GM21423 (cell line): ENCODE measurements at regions not wholly inside any gene's neighbourhood (a gene's known extent, or its start where the extent isn't known, plus 50 kb on each side); places are given as distances from the start of the nearest gene placed in this dataset.
"Not testable (repeated sequence)": the region's sequence is repeated elsewhere in the genome, so short reads cannot be mapped to it uniquely, and the experiment has no call there.

Experiments used
- ATAC-seq: cut with Tn5 transposase; IDR thresholded peaks from one replicate; pipeline ENCODE4 v1.9.1; 2021; ENCODE audit warnings: mild to moderate bottlenecking, moderate library complexity; ENCODE audit not compliant: unreplicated experiment

DNA sequence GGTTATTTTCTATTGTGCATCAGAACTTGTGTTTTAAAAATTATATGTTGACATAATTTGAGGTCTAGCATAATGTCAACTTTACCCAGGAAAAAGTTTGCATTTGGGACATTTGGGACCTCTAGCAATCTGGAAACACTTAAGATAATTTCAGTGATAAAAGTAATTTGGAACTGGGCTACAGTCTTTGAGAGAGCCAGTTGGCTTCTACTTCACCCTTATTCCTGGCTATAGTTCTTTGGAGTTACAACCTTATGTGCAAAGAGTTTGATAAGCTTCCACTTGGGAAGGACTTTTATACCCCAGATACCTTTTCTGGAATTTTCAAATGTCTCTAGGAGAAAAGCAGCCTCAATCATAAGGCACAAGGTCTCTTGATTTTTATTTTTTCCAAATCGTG, 139.3 kb downstream of the ARRDC3 start:
- ATAC-seq: no peak

DNA sequence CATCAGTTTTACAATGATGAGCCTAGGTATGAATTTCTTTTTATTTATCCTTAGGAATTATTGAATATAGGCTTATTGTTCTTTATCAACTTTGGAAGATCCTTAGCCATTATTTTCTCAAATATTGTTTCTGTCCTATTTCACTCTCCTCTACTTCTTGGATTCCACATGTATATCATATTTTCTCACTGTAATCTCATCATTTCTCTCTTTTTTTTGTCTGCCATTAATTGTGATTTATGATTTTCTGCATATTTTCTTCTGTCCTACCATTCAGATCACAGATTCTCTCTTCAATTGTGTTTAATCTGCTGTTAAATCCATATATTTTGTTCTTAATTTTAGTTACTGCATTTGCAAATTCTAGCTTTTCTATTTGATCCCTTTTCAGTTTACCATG, 139.8 kb downstream of the ARRDC3 start:
- no peak for ATAC-seq

DNA sequence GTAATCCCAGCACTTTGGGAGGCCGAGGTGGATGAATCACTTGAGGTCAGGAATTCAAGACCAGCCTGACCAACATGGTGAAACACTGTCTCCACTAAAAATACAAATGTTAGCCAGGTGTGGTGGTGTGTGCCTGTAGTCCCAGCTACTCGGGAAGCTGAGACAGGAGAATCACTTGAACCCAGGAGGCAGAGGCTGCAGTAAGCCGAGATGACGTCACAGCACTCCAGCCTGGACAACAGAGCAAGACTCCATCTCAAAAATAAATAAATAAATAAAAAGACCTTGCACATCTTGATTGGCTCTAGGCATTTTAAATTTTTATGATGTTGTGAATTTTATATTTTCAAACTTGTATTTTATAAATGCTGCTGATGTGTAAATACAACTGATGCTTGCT, 141.7 kb downstream of the ARRDC3 start:
- ATAC-seq: not testable (repeated sequence)

DNA sequence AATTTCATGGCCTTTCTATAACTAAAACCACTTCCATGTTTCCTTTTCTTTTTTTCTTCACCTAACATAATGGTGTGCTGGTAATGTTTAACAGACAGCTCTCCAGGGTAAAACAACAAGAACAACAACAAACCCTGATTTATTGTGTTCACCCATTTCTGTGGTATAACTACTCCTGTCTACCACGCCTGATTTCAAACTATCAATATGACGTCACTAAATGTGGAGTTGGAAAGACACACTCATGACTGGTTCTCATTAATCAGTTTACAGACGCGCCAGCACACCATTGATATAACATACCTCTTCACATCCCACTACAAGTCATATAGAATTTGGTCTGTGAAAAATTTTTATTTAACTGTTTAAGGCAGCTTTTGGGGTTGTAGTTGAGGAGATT, 142.9 kb downstream of the ARRDC3 start:
- ATAC-seq: no peak

DNA sequence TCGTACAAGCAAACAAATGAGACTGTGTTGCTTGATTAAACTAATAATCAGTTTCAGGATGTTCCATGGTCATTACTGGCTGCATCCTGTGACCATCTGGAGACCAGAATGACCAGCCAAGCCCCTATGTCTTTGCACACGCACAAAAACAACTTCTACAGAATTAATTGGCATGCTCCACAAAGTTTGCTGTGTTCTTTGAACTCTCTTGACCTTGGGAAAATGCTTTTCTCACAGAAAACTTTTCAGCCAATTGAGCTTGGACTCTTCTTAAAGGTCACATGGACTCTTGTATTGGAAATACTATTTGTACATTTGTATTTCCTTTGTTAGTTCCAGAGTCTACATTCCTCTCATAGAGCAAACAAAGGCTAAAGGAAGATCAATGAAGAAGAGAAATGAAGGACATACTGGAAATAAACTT, 147.8 kb downstream of the ARRDC3 start:
- ATAC-seq: no peak

DNA sequence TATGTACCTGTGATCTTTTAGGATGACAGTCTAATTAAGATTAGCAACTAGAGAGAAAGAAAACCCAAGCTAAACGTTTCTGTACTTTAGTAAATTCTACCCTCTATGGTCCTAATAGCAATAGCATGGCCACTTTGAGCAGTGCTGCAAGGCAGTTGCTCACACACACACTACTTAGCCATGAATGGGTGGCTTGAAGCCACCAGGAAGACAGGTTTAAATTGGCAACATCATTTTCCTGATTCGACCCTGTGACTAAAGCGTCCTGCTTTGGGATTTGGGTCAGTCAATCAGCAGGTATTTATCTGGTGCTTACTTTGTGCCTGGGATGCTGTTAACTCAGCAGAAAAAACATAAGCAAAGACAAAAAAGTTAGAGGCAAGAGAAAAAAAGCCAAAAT, 150.6 kb downstream of the ARRDC3 start:
- no peak for ATAC-seq

DNA sequence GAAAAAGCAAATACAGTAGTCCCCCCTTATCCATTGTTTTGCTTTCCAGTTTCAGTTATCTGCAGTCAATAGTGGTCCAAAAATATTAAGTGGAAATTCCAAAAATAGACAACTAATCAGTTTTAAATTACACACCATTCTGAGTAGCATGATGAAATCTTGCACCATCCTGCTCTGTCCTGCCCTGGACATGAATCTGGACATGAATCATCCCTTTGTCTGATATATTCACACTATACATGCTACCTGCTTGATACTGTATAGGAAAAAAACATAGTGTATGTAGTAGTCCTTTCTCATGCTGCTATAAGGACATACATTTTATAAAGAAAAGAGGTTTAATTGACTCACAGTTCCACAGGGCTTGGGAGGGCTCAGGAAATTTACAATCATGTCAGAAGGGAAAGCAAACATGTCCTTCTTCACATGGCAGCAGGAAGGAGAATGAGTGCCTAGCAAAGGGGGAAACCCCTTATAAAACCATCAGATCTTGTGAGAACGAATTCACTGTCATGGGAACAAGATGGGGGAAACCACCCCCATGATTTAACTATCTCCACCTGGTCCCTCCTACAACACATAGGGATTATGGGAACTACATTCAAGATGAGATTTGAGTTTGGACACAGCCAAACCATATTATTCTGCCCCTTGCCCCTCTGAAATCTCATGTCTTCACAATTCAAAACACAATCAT, 153.9 kb downstream of the ARRDC3 start:
- no peak for ATAC-seq

DNA sequence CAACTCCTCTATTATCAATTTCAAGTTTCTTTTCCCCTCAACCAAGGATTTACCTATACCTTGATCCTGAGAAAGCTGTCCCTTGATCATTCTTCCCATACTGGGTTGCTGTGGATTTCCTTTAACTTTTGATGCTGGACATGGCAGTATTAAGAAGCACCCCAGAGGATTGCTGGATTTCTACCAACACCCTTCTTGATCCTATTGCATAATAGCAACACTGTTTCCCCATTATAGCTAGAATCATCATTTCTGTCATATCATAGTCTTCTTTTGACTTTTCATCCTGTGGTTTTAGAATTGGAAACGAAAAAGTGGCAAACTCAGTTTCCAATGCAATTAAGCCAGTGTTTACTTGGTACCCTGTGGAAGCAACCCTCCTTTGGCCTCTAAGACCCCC, 154.9 kb downstream of the ARRDC3 start:
- no peak for ATAC-seq

DNA sequence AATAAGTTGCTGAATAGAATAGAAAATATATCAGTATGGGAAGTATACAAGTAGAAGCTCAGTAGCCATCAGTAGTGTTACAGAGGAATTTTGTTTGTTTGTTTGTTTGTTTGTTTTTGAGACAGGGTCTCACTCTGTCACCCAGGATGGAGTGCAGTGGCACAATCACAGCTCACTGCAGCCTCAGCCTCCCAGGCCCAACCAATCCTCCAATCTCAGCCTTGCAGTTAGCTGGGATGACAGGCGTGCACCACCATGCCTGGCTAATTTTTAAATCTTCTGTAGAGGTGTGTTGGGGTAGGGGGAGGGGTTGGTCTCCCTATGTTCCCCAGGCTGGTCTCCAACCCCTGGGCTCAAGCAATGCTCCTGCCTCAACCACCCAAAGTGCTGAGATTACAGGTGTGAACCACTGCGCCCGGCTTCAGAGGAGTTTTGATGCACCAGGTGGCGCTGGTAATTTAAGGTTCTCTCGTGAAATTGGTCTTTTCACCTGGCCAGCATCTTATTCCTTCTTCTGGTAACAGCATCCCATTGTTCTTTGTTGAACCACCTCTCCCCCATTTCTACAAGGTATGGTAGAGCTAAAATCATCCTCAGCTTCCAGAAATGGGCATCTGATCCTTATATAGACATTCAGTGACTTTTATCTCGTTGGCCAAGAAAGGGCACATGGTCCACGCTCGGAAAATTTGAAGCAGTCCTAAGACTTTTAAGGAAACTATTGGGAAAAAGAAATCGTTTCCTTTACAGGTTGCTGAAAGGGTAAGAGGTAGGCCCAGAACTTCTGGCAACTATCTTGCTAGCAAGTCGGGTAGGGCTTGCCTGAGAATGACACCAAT, 157.1 kb downstream of the ARRDC3 start:
- ATAC-seq: peak; percentile 81

DNA sequence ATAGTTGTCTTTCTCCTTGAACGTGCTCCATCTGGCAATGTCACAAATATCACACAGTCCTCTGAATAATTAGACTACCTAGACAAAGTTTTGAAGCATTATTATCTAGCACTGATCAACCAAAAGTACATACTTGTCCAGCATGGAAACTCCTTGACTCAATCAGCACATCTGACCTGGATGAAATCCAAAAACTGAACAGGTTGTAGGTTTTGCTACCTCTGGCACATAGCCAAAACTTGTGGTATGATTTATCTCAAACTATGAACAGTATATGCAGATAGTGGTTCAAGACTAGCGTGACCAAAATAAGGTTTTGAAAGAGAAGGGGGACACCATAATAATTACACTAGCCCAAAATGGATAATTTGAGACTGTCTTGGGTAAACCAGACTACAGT, 158.1 kb downstream of the ARRDC3 start:
- no peak for ATAC-seq

DNA sequence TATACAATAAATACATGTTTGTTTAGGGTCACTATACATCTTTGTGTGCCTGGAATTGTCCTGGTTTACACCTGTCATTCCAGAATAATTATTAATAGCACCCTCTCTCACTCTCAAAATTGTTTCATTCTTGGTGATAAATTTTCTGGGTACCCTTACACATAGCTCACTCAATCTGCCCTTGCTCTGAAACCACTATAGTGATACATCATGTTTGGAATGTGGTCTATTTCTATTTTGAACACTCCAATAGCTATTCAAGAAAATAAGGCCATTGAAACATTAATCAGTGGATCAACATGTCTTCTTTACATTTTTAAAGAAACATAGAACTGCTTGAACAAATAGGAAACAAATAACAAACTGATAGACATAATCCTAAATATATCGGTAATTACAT, 158.7 kb downstream of the ARRDC3 start:
- ATAC-seq: no peak

DNA sequence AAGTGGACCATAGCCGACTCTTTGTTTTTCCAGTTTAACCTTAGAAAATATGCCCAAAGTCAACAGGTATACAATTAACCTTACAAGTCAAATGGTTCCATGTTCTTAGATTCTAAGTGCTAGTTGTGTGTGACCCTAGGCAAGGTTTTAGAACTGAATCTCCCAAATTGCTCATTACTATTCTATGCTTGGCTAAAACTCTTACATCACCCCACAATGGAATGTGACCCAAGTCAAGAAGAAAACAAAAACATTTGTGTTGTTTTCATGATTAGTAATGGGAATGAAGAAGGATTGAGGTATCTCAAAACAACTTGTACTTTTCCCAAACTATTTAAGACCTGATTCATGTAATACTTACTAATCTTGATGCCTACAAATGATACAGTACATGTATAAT, 159.2 kb downstream of the ARRDC3 start:
- ATAC-seq: no peak

DNA sequence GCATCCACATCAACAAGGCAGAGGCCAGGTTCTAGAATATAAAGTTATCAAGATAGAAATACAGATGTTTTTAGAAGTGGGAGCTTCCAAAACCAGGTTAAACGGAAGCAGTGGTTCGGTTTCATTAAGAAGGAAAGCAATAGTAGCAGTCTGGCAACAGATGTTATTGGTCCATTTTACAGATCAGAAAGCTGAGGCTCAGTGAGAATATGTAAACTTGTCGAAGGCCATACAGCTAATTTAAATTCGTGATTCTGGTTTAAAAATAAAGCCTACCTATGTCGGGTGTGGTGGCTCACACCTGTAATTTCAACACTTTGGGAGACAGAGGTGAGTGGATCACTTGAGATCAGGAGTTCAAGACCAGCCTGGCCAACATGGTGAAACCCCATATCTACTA, 160.6 kb downstream of the ARRDC3 start:
- ATAC-seq: no peak

DNA sequence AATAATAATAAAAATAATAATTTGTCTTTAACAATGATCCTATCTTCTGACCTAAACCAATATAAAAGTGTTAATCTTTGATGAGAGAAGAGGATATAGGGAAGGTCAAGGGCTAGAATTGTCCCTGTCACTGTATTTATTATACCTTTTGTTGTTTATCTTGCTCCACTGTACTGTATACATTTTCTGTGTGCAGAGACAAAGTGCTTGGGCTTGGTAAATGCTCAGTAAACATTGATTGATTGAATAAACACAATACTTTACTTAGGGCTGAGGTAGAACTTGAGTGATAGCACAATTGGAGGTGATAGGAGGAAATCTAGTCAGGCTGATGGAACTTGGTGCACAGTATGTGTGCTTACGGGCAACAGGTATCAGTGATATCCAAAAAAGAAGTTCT, 161.2 kb downstream of the ARRDC3 start:
- no peak for ATAC-seq

DNA sequence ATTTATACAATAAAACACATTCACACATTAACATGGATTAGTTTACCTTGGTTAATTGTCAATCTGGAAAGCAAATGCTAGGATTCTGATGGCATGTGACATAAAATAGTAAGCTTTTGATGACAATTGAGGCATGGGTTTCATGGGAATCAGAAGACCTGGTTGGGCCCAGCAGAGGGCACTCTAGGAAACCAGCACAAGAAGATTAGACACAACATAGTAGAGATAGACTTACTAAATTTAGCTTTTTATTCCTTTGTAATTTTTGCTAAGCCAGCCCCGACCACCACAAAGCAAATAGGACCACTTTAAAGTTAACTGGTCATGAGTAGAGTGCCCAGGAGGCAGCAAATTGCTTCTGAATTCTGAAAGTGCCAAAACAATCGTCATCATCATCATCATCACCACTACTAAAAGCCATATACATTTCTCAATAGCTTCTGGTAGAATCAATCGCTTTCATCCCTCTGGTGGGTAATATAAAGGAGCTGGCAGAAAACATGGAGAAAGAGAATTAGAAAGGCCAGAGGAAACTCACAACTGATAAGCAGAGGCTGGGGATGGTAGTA, 163.2 kb downstream of the ARRDC3 start:
- no peak for ATAC-seq

DNA sequence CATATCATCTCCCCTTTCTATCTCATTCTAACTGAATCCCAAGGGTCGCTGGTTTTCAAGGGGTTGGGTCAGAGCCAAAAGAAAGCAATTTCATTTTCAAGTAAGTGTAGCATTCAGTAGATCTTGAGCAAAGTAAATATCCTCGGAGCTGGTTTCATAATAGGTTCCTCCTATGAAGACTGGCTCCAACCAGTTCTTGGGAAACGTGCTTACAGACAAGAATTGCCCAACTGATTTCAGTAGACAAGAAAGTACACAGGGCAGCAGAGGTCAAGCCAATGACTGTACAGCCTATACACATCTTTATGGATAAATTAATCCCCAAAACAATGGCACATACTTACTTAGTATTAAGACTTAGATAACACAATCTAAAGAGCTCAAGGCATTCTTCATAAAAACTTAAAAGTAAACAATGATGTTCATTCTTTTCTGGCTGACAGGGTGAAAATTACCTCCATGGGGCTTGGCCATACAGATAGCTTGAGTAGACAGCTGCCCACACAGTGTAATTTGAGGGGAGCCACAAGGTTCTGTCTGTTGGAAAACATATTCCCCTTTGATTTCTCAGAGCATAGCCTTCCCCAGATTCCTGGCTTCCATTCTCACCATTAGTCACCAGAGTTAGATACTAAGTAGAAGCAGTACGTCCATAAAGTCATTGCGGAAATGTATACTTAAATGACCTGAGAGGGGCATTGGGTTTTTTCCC, 163.9 kb downstream of the ARRDC3 start:
- ATAC-seq: no peak

DNA sequence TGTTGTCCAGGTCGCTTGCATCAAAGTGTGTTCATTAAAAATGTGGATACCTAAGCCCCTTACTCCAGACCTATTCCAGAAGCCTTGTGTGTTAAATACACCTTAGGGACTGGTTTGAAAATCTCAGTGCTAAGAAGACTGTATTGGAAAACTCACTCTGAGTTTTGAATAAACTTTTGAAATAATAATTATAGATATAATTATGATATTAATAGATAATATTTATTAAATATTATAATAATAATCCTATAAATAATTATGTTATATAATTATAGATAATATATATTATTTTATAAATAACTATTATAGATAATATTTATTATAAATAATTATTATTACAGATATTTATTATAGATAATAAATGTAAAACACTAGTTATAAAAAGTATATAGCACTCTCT, 165.3 kb downstream of the ARRDC3 start:
- ATAC-seq: no peak

DNA sequence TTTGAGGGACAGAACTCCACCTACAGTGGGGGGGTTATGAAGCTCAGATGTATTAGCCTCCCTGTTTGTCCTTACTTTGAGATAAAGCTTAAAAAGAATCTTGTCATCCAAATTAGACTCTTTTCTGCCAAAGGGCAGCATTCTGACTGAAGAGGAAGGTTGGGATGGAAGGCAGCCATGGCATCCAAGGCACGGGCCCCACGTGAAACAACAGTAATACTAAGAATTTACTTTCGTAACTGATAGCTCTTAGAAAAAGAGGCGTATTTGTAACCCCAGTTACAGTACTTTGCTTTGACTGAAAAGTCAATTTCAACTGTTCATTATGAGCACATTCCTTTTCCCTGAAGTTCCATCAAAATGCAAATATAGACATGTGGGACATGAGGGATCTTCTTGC, 168.5 kb downstream of the ARRDC3 start:
- ATAC-seq: no peak
